ENCODE measurements at regions not wholly inside any gene's neighbourhood (a gene's known extent, or its start where the extent isn't known, plus 50 kb on each side); places are given as distances from the start of the nearest gene placed in this dataset.

DNA sequence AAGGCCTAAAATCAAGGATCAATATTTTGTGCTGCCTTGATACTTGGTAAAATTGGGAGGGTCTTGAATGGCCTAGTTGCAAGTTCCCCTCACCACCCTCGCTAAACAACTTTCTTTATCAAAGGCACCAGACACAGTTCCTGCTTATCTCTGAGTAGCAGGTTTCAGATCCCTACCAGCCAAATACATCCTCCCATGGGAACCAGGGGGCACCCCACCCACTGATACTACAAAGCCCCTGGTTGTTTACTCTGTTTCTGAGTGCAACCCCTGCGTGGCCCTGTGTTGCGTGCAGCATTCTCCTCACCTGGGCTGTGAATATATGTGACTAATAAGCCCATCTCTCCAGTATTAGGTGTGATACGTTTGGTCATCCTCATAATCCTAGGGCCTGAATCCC is 314.9 kb downstream of the DRD1 start:
- TF ChIP-seq, protein P1, sequence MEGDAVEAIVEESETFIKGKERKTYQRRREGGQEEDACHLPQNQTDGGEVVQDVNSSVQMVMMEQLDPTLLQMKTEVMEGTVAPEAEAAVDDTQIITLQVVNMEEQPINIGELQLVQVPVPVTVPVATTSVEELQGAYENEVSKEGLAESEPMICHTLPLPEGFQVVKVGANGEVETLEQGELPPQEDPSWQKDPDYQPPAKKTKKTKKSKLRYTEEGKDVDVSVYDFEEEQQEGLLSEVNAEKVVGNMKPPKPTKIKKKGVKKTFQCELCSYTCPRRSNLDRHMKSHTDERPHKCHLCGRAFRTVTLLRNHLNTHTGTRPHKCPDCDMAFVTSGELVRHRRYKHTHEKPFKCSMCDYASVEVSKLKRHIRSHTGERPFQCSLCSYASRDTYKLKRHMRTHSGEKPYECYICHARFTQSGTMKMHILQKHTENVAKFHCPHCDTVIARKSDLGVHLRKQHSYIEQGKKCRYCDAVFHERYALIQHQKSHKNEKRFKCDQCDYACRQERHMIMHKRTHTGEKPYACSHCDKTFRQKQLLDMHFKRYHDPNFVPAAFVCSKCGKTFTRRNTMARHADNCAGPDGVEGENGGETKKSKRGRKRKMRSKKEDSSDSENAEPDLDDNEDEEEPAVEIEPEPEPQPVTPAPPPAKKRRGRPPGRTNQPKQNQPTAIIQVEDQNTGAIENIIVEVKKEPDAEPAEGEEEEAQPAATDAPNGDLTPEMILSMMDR (IDR thresholded peaks at IDR 0.05) = no peak
- no peak for TF ChIP-seq POLR2A (IDR thresholded peaks at IDR 0.05)

All from Peyer's patch (tissue), 4 donors.